B cell (primary cell): ENCODE measurements at regions not wholly inside any gene's neighbourhood (a gene's known extent, or its start where the extent isn't known, plus 50 kb on each side); places are given as distances from the start of the nearest gene placed in this dataset.

ENCODE experiments used
- EZH2 ChIP-seq: IDR thresholded peaks from 2 replicates; pipeline ENCODE4 v1.6.1; 2012; ENCODE audit warnings: borderline replicate concordance, low read depth, mild to moderate bottlenecking, moderate library complexity, low read length; ENCODE audit not compliant: insufficient read depth, poor library complexity, severe bottlenecking
- TF ChIP-seq, protein P1 (sequence below): fragments of 200-600 bp; IDR thresholded peaks from one replicate; pipeline ENCODE4 v1.8.0; 2022; ENCODE audit warnings: antibody characterized with exemption, mild to moderate bottlenecking

- TF ChIP-seq, protein P1, sequence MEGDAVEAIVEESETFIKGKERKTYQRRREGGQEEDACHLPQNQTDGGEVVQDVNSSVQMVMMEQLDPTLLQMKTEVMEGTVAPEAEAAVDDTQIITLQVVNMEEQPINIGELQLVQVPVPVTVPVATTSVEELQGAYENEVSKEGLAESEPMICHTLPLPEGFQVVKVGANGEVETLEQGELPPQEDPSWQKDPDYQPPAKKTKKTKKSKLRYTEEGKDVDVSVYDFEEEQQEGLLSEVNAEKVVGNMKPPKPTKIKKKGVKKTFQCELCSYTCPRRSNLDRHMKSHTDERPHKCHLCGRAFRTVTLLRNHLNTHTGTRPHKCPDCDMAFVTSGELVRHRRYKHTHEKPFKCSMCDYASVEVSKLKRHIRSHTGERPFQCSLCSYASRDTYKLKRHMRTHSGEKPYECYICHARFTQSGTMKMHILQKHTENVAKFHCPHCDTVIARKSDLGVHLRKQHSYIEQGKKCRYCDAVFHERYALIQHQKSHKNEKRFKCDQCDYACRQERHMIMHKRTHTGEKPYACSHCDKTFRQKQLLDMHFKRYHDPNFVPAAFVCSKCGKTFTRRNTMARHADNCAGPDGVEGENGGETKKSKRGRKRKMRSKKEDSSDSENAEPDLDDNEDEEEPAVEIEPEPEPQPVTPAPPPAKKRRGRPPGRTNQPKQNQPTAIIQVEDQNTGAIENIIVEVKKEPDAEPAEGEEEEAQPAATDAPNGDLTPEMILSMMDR = no peak
- TF ChIP-seq EZH2 = no peak
These were observed 101.2 kb downstream of the RAB18 start for GRCh38 chr10:27605318-27605717.
